Stimulated activated CD8-positive, alpha-beta memory T cell treated with anti-CD3 and anti-CD28 coated beads, Interleukin-12 subunit alpha, Interleukin-12 subunit beta, amount 100 ng/mL, for 4 hours (primary cell): ENCODE measurements at regions not wholly inside any gene's neighbourhood (a gene's known extent, or its start where the extent isn't known, plus 50 kb on each side); places are given as distances from the start of the nearest gene placed in this dataset.
"Not testable (repeated sequence)": the region's sequence is repeated elsewhere in the genome, so short reads cannot be mapped to it uniquely, and the experiment has no call there.

Source experiments
- DNase-seq: peaks from one replicate; pipeline ENCODE4 v3.0.0-alpha.2; 2020; ENCODE audit warnings: low read depth

- not testable (repeated sequence) for DNase-seq
Measured at GRCh38 chr4:3926969-3927755, 161.0 kb downstream of the ADRA2C start.

DNA sequence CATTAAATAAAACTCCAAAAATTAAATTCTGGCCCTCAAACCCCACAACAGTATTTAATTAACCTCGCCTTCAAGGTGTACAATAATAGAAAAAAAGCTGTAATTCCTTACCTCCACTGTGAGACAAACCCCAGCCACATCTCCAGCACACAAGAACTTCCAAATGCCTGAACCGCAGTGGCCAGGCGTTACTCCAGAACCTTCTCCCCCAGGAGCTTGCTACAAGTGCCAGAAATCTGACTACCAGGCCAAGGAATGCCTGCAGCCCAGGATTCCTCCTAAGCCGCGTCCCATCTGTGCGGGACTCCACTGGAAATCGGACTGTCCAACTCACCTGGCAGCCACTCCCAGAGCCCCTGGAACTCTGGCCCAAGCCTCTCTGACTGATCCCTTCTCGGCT lies 163.2 kb downstream of the ADRA2C start:
- not testable (repeated sequence) for DNase-seq

GRCh38 chr4:3932734-3933133 lies 166.5 kb downstream of the ADRA2C start:
- not testable (repeated sequence) for DNase-seq

- DNase-seq: not testable (repeated sequence)
Measured at GRCh38 chr4:3935406-3935805, 169.2 kb downstream of the ADRA2C start.

- DNase-seq: no peak
Measured at GRCh38 chr4:3936184-3936583, 170.0 kb downstream of the ADRA2C start.

- not testable (repeated sequence) for DNase-seq
Measured at GRCh38 chr4:3937849-3938562, 171.8 kb downstream of the ADRA2C start.

DNA sequence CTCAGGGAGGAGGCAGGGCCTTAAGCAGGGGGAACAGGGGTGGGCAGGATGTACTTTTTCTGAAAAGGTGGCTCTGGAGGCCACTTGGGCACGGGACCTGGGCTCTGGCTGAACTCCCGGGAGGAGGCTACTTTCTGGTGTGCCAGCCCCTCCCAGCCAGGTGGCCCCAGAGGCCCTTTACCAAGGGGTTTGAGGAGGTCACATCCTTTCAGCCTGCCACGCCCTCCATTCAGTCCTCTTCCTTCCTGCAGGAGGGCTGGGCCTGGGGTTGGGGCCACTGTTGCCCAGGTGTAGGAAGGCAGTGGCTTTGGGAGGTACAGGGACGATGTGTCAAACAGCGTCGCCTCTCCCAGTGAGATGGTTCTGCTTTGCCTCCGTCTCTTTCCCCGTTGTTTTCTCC lies 172.5 kb downstream of the ADRA2C start:
- DNase-seq: not testable (repeated sequence)

GRCh38 chr4:3939954-3940591 lies 173.9 kb downstream of the ADRA2C start:
- DNase-seq: not testable (repeated sequence)

GRCh38 chr4:3941735-3942522 lies 175.7 kb downstream of the ADRA2C start:
- DNase-seq: not testable (repeated sequence)

DNA sequence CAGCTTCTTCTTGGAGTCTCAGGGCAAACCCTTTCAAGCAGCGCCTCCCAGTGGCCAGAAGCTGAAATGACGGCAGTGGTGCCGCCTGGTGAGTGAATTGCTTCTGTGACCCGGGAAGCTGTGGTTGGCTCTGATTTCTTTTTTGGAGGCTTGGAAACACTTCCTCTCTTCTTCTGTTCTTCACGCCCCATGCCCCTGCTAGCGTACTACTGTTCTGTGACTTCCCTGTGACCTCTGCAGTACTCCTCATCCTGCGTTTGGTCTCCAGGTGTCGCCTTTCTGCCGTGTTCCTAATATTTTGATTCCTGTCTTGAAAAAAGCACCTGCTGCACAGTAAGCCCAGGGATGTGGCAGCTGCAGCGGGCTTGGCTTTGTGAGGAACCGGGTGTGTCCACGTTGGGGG lies 176.4 kb downstream of the ADRA2C start:
- DNase-seq: not testable (repeated sequence)

DNA sequence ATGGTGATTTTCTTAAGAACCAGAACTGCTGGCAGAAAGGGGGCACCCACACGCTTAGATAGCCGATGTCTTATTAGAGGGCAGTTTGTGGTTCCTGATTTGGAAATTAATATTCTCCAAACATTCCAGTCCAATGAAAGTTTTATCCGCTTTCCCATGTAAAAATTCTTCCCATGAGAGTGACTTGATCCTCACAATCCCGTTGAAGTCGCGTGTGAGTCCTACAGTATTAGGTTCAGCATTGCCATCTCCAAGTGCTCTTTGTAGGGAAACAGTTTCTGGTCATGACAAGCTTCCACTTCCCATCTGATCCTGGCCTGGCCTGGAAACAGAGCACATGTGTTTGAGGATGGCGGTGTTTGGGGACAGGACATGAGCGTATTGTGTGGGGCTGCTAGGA lies 176.9 kb downstream of the ADRA2C start:
- not testable (repeated sequence) for DNase-seq

- DNase-seq: no peak
Measured at GRCh38 chr4:3945511-3946290, 179.5 kb downstream of the ADRA2C start.

DNA sequence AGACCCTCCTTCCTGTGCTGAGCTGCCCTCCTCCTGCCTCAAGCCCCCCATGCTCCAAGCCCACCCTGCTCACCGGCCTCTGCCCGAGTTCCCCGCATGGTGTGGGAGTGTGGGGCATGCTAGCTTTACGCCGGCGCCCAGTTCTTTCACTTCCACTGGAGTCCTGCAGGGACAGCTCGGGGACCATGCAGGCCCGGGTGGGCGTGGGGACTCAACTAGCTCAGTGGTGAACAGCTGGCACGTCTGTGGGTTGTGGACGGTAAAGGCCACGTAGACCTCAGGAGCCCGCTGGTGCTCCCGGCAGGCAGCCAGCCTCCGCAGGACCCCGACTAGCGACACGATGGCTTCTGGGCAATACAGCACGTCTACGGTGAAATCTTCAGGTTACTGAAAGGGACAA lies 180.4 kb downstream of the ADRA2C start:
- DNase-seq: not testable (repeated sequence)

DNA sequence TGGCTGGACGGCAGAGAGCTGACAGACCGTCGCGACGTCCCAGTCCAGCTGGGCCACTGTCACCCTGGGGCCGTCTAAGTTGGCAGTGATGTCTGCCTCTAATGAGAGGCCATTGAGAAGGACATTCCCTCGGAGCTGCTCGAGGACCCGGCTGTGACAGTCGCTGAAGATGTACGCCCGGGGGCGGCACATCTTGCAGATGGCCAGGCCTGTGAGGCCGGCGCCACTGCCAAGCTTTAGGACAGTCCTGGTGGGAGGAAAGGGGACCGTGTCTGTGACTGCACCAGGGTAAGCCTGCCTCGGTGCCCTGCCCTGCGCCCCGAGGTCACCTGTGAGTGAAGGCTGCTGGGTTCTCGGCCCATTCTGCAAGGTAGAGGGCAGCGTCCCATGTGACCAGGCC lies 181.6 kb downstream of the ADRA2C start:
- not testable (repeated sequence) for DNase-seq

DNA sequence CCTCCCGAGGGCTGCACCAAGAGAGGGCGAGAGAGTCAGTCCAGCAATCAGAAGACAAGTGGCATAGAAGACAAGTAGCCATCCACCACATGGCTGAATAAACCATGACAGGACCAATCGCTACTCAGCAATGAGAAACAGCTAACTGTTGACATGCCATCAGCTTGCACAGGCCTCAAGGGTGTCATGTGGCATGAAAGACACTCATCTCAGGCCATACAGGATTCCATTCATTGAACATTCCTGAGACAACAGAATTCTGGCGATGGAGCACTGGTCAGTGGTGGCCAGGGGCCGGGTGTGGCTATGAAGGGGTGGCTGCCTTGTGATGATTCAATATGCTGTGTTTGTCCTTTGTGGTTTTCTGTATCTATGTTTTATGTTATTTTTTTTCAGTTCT lies 182.0 kb downstream of the ADRA2C start:
- not testable (repeated sequence) for DNase-seq

DNA sequence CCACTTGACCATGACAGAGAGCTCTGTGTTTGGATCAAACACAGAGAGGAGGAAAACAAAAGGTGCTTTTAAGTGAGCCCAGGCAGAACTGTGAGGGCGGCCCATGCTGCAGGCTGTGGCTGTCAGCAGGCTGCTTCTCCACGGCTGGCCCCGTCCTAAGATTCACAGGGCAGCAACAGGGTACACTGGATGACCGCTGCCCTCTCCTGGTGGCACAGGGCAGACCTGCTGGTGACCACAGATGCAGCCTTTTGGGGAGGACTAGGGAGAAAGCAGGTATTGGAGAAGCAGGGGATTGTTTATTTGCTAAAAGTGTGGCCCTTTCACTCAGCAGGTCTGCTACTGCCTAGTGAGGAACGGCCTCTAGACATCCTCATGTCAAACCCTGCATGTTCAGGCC lies 183.7 kb downstream of the ADRA2C start:
- DNase-seq: not testable (repeated sequence)

GRCh38 chr4:3952443-3953139 lies 186.4 kb downstream of the ADRA2C start:
- not testable (repeated sequence) for DNase-seq

- not testable (repeated sequence) for DNase-seq
Measured at GRCh38 chr4:3953140-3953489, 186.9 kb downstream of the ADRA2C start.

DNA sequence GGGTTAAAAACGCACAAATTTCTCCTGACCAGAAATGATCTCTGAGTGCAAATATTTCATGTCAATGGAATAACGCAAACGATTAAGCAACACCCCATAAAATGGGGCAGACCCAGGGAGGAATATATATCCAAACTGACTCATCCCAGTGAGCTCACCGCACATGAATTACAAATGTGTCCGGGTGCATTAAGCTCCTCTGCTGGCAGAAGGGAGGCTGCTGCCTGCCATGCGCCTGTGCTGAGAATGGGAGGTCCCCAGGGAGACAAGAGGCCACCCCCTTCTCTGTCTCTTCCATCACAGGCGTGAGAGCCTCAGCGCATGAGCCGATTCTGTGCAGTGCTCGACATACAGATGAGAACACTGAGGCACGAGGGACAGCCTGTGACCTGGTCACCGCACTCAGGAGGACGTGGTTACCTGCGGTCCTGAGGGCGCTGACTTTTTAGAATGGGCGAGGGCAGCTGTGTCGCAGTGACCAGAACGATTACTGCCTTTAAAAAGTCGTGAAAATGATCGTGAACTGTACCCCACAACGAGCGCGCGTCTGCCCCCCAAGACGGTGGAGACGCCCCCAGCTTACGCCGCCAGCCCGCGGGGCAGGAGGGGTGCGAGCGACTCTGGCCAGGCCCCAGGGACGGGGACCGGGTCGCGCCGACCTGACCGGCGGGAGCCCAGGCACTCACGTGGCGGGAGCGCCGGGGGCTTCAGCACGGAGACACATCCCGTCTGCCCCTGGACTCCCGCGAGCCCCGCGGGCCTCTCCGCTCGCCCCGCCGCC lies 188.5 kb downstream of the ADRA2C start:
- DNase-seq: peak; percentile 43
